GM12864 (cell line): ENCODE measurements at regions not wholly inside any gene's neighbourhood (a gene's known extent, or its start where the extent isn't known, plus 50 kb on each side); places are given as distances from the start of the nearest gene placed in this dataset.

Source experiments
- DNase-seq: peaks from one replicate; pipeline ENCODE4 v3.0.0-alpha.2; 2011; ENCODE audit warnings: low read depth
- H3K4me3 ChIP-seq: 2 replicates; pipeline ENCODE4 v1.5.1; 2011; ENCODE audit warnings: mild to moderate bottlenecking, low read depth, low read length, control low read depth
- TF ChIP-seq, protein P1 (sequence below): IDR thresholded peaks from 2 replicates; pipeline ENCODE4 v1.5.1; 2011; ENCODE audit warnings: low read depth, mild to moderate bottlenecking, moderate library complexity, low read length, control low read depth, inconsistent platforms; ENCODE audit errors: missing control alignments

DNA sequence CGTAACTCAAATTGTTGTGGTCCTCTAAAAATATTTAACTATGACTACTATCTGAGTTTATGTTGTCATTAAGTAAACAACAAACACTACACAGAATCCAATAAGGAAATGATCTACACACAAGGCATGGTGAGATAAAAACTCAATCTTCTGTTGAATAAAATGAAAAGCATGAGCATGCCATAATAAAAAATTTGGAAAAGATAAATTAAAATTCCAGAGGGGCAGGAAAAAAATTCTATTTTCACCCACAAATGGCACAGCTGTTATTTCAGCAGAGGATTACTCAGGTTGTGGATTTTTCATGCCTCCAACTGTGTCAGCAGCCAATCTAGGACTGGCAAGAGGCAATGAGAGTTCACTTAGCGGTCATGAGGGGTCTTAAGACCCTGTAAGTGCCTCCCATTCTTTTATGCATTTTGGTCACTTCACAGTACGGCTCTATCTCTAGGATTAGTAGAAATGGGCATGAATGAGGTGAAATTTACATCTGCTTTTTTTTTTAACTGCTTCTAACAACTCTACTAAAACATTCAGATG lies 639.8 kb upstream of the DIPK2B start:
- TF ChIP-seq, protein P1, sequence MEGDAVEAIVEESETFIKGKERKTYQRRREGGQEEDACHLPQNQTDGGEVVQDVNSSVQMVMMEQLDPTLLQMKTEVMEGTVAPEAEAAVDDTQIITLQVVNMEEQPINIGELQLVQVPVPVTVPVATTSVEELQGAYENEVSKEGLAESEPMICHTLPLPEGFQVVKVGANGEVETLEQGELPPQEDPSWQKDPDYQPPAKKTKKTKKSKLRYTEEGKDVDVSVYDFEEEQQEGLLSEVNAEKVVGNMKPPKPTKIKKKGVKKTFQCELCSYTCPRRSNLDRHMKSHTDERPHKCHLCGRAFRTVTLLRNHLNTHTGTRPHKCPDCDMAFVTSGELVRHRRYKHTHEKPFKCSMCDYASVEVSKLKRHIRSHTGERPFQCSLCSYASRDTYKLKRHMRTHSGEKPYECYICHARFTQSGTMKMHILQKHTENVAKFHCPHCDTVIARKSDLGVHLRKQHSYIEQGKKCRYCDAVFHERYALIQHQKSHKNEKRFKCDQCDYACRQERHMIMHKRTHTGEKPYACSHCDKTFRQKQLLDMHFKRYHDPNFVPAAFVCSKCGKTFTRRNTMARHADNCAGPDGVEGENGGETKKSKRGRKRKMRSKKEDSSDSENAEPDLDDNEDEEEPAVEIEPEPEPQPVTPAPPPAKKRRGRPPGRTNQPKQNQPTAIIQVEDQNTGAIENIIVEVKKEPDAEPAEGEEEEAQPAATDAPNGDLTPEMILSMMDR = no peak
- DNase-seq = no peak
- no peak overlapping the region for H3K4me3 ChIP-seq

DNA sequence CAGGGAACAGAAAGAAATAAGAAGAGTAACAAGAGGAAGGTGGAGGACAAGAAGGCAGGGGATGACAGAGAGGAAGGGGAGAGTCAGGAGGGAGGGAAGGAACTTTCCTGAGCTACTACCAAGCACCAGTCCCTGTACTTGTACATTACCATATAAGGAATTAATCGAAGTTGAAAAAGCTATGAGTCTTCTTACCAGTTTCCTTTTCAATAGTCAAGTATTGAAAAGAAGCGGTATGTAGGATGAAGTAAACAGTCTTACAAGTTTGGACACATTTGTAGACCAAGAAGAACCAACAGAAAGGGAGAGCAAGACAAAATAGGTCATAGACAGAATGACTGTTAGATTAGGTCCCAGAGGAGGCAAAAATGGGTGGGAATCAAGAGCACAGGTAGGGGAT lies 629.7 kb upstream of the DIPK2B start:
- no peak for DNase-seq
- H3K4me3 ChIP-seq = no peak overlapping the region
- TF ChIP-seq, protein P1 = no peak

DNA sequence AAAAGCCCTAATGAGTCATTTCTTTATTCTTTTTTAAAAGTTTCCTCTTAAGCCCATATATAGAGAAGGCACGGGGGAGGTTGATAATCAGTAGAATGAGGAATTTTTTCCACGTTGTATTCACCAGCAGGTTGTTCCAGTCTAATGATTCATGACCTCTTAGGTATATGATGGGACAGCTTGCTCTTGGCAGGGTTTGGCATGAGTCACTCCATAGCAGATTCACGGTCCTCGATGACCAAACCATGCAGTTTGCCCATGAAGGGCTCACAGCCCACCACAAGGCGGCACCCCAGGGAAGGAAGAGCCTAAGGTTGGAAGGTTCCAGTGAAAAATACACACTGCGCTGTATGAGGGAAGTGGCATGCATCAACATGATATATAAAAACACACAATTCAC lies 623.8 kb upstream of the DIPK2B start:
- H3K4me3 ChIP-seq = no peak overlapping the region
- no peak for DNase-seq
- TF ChIP-seq, protein P1 = no peak

GRCh38 chrX:45823536-45823935 lies 622.9 kb upstream of the DIPK2B start:
- no peak overlapping the region for H3K4me3 ChIP-seq
- TF ChIP-seq, protein P1 = no peak
- DNase-seq = no peak

DNA sequence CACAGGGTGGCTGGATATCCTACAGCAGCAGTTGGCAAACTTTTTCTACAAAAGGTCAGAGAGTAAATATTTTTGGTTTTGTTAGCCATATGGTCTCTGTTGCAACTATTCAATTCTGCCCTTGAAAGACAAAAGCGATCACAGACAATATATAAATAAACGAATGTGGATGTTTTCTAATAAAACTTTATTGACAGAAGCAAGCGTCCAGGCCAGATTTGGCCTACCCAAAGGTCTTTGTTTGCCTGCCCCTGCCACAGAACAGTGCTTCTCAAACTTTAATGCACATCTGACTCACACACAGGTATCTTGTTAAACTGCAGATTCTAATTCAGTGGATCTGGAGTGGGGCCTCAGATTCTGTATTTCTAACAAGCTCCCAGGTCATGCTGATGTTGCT lies 621.4 kb upstream of the DIPK2B start:
- DNase-seq = no peak
- TF ChIP-seq, protein P1 = no peak
- no peak overlapping the region for H3K4me3 ChIP-seq

DNA sequence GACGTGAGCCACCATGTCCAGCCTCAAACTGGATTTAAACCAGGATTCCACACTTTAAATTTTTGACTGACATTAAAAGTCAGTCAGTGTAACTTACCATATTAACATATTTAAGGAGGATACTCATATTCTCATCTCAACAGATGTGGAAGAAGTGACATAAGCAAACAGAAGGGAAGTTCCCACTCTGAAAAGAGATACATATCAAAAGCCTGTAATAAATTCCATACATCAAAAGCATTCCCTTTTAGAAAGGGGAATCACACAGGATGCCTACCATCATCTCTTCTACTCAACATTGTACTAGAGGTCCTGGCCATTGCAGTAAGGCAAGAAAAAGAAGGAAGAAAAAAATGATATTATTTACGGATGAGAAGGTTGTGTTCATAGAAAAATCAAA lies 618.2 kb upstream of the DIPK2B start:
- DNase-seq = no peak
- TF ChIP-seq, protein P1 = no peak
- no peak overlapping the region for H3K4me3 ChIP-seq

GRCh38 chrX:45815441-45815840 lies 614.8 kb upstream of the DIPK2B start:
- no peak overlapping the region for H3K4me3 ChIP-seq
- no peak for DNase-seq
- TF ChIP-seq, protein P1 = no peak
